ENCODE measurements at regions not wholly inside any gene's neighbourhood (a gene's known extent, or its start where the extent isn't known, plus 50 kb on each side); places are given as distances from the start of the nearest gene placed in this dataset.

DNA sequence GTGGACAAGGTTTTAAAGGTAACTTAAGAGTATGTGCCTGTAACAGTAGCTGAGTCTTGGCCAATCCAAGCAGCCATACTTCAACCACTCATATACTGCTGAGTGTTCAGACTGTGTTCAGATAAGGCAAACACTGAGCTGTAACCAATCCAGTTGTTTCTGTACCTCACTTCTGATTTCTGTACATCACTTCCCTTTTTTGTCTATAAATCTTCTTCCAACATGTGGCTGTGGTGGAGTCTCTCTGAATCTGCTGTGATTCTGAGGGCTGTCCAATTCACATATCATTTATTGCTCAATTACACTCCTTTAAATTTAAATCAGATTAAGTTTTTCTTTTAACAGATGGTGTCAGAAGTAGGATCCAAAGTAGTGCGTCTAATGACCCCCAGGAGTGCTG is 149.5 kb upstream of the PHF14 start:
- TF ChIP-seq, protein P1, sequence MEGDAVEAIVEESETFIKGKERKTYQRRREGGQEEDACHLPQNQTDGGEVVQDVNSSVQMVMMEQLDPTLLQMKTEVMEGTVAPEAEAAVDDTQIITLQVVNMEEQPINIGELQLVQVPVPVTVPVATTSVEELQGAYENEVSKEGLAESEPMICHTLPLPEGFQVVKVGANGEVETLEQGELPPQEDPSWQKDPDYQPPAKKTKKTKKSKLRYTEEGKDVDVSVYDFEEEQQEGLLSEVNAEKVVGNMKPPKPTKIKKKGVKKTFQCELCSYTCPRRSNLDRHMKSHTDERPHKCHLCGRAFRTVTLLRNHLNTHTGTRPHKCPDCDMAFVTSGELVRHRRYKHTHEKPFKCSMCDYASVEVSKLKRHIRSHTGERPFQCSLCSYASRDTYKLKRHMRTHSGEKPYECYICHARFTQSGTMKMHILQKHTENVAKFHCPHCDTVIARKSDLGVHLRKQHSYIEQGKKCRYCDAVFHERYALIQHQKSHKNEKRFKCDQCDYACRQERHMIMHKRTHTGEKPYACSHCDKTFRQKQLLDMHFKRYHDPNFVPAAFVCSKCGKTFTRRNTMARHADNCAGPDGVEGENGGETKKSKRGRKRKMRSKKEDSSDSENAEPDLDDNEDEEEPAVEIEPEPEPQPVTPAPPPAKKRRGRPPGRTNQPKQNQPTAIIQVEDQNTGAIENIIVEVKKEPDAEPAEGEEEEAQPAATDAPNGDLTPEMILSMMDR (IDR thresholded peaks at IDR 0.05; ENCODE audit: borderline replicate concordance, extremely low read depth, low read length, poor library complexity, severe bottlenecking), result no peak
- no peak for TF ChIP-seq EZH2 (IDR thresholded peaks at IDR 0.05; ENCODE audit: borderline replicate concordance, low read depth, low read length, severe bottlenecking)
